Uterus (tissue), 3 donors: ENCODE measurements at regions not wholly inside any gene's neighbourhood (a gene's known extent, or its start where the extent isn't known, plus 50 kb on each side); places are given as distances from the start of the nearest gene placed in this dataset.

Experiments
- DNase-seq, 2 donors: peaks; one replicate each; pipeline ENCODE4 v3.0.0-alpha.2; 2019 to 2020
- H3K27ac ChIP-seq, 2 donors: fragments of 200-600 bp; sonication (generic); 1 replicate in 1 of 2; 2 replicates in 1 of 2; pipeline ENCODE4 v1.5.1; 2016 to 2018
- H3K27me3 ChIP-seq, 2 donors: fragments of 200-600 bp; sonication (generic); one replicate each; pipeline ENCODE4 v1.5.1; 2018 to 2019; ENCODE audit warnings: control low read depth in 1 of 2
- H3K36me3 ChIP-seq, 2 donors: fragments of 200-600 bp; sonication (generic); one replicate each; pipeline ENCODE4 v1.5.1; 2019; ENCODE audit warnings: control low read depth in 1 of 2
- H3K4me1 ChIP-seq, 2 donors: fragments of 200-600 bp; sonication (generic); one replicate each; pipeline ENCODE4 v1.5.1; 2018 to 2019; ENCODE audit warnings: control low read depth in 1 of 2
- H3K4me3 ChIP-seq, 2 donors: fragments of 200-600 bp; sonication (generic); 1 replicate in 1 of 2; 2 replicates in 1 of 2; pipeline ENCODE4 v1.5.1; 2018 to 2019; ENCODE audit warnings: mild to moderate bottlenecking in 1 of 2
- H3K9me3 ChIP-seq, 2 donors: fragments of 200-600 bp; sonication (generic); one replicate each; pipeline ENCODE4 v1.5.1; 2019; ENCODE audit warnings: control low read depth in 1 of 2
- POLR2A ChIP-seq, 2 donors: fragments of 450-650 bp; IDR thresholded peaks; one replicate each; pipeline ENCODE4 v1.6.1; 2016; ENCODE audit warnings: antibody characterized with exemption in 2 of 2, mild to moderate bottlenecking in 1 of 2, moderate library complexity in 1 of 2
- intact Hi-C: fragments of 100-400 bp; cut with DNase I; formaldehyde crosslinking; loops from one replicate; pipeline ENCODE4 v1.15.1; 2023; ENCODE audit warnings: low total_unique reads
- TF ChIP-seq, protein P1 (sequence below), 4 experiments: fragments of 200-600 bp in 2 of 4; fragments of 450-650 bp in 2 of 4; sonication (generic) in 2 of 4; IDR thresholded peaks; one replicate each; pipeline ENCODE4 v1.5.1; 2016 to 2019; ENCODE audit warnings: antibody characterized with exemption in 4 of 4, mild to moderate bottlenecking in 2 of 4, moderate library complexity in 1 of 4
- donor health status: DM: yes; HTN: yes; CAD: no.

DNA sequence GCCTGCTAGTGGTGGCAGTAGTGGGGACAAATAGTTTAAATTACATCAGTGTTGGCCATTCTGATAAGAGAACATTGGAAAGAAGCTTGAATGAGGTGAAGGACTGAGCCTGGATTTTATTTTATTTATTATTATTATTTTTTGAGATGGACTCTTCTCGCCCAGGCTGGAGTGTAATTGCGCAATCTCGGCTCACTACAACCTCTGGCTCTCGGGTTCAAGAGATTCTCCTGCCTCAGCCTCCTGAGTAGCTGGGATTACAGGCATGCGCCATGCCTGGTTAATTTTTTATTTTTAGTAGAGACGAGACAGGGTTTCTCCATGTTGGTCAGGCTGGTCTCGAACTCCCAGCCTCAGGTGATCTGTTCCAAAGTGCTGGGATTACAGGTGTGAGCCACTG is 739.4 kb downstream of the AACS start:
- no peak for DNase-seq
- intact Hi-C loops, result no loop called here
- Histone ChIP-seq H3K9me3 (no peaks in the 10 kb centered on the region), H3K27ac (no peak overlapping the region), H3K27me3 (no peaks in the 10 kb centered on the region), H3K4me3 (no peak overlapping the region), H3K36me3 (no peaks in the 10 kb centered on the region), H3K4me1 (no peaks in the 10 kb centered on the region)
- no peak for TF ChIP-seq POLR2A (IDR thresholded peaks at IDR 0.05)
- TF ChIP-seq, protein P1, sequence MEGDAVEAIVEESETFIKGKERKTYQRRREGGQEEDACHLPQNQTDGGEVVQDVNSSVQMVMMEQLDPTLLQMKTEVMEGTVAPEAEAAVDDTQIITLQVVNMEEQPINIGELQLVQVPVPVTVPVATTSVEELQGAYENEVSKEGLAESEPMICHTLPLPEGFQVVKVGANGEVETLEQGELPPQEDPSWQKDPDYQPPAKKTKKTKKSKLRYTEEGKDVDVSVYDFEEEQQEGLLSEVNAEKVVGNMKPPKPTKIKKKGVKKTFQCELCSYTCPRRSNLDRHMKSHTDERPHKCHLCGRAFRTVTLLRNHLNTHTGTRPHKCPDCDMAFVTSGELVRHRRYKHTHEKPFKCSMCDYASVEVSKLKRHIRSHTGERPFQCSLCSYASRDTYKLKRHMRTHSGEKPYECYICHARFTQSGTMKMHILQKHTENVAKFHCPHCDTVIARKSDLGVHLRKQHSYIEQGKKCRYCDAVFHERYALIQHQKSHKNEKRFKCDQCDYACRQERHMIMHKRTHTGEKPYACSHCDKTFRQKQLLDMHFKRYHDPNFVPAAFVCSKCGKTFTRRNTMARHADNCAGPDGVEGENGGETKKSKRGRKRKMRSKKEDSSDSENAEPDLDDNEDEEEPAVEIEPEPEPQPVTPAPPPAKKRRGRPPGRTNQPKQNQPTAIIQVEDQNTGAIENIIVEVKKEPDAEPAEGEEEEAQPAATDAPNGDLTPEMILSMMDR (IDR thresholded peaks at IDR 0.05), result no peak

DNA sequence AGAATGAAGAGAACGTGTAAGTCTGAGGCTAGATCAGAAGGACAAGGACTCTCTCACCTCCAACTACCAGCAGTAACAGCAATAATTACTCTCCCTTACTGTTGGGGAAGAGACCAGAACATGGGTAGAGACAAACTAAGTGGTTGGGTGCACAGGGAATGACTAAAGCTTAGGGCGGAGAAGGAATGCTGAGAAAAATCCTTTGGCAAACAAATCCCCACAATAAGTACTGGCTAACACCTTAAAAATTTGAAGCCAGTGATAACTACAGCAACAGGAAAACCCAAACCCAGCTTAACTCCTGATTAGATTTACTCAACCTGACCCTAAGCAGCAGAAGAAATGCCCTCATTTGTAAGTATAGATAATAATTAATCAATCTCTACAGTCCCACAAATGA is 759.0 kb downstream of the AACS start:
- no peak for DNase-seq
- H3K9me3 ChIP-seq, result no peaks in the 10 kb centered on the region

DNA sequence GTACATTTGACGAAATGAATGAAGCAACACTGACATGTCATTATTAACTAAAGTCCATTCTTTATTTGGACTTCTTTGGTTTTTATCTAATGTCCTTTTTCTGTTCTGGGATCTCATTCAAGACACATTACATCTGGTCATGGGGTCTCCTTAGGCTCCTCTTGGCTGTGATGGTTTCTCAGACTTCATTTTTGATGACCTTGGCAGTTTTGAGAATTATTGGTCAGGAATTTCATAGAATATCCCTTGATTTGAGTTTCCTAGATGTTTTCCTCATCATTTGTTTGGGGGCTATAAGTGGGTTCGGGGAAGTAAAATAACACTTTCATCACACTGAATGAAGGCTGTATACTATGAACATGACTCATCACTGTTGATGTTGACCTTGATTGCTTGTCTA is 770.6 kb downstream of the AACS start:
- intact Hi-C loops, result no loop called here
- Histone ChIP-seq H3K27ac (no peak overlapping the region), H3K9me3 (no peaks in the 10 kb centered on the region), H3K27me3 (no peaks in the 10 kb centered on the region), H3K36me3 (no peaks in the 10 kb centered on the region), H3K4me1 (no peaks in the 10 kb centered on the region), H3K4me3 (no peak overlapping the region)
- TF ChIP-seq POLR2A (IDR thresholded peaks at IDR 0.05), result no peak
- TF ChIP-seq, protein P1 (IDR thresholded peaks at IDR 0.05), result no peak
- DNase-seq, result no peak

More for the DNA sequence above, 759.0 kb downstream of the AACS start:
- no peak overlapping the region for H3K4me3 ChIP-seq
- TF ChIP-seq, protein P1 (IDR thresholded peaks at IDR 0.05), result no peak
- TF ChIP-seq POLR2A (IDR thresholded peaks at IDR 0.05), result no peak
- no peak overlapping the region for H3K27ac ChIP-seq
- H3K27me3 ChIP-seq, result no peaks in the 10 kb centered on the region
- intact Hi-C loops, result no loop called here
- no peaks in the 10 kb centered on the region for H3K4me1 ChIP-seq
- no peaks in the 10 kb centered on the region for H3K36me3 ChIP-seq

DNA sequence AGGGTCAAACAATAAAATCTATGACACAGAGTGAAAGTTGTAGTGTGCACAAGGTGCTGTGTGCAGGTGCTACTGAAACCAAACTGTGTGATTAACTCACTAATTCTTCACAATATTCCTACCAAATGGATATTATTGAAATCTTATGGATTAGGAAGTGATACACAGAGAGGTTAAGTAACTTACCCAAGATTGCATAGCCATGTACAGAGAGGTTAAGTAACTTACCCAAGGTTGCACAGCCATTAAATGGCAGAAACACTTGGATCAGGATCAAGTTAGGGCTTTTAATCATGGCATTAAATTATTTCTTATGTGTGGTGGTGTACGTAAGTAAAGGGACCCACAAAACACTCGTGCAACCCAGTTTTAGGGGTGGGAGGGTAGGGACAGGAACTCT is 771.4 kb downstream of the AACS start:
- Histone ChIP-seq H3K27ac (no peak overlapping the region), H3K36me3 (no peaks in the 10 kb centered on the region), H3K27me3 (no peaks in the 10 kb centered on the region), H3K4me1 (no peaks in the 10 kb centered on the region), H3K4me3 (no peak overlapping the region), H3K9me3 (no peaks in the 10 kb centered on the region)
- intact Hi-C loops, result no loop called here
- TF ChIP-seq POLR2A (IDR thresholded peaks at IDR 0.05), result no peak
- TF ChIP-seq, protein P1 (IDR thresholded peaks at IDR 0.05), result no peak
- no peak for DNase-seq

DNA sequence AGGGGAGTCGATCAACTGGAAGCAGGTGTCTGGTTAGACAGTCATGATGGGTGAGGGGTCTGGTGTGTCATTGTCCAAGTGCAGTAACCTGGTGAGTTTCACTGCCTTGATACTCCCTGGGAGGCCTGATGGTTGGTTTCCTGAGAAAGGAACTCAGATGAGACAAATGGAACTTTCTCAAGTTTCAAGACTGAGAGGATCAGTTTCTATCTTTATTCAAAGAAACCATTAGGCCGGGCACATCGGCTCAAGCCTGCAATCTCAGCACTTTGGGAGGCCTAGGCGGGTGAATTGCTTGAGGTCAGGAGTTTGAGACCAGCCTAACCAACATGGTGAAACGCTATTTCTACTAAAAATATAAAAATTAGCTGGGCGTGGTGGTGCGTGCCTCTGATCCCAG is 776.1 kb downstream of the AACS start:
- H3K4me1 ChIP-seq, result no peaks in the 10 kb centered on the region

More for the DNA sequence above, 776.1 kb downstream of the AACS start:
- no peak for TF ChIP-seq POLR2A (IDR thresholded peaks at IDR 0.05)
- TF ChIP-seq, protein P1 (IDR thresholded peaks at IDR 0.05), result no peak
- intact Hi-C loops, result no loop called here
- no peaks in the 10 kb centered on the region for H3K36me3 ChIP-seq
- H3K27me3 ChIP-seq, result no peaks in the 10 kb centered on the region
- no peaks in the 10 kb centered on the region for H3K9me3 ChIP-seq
- H3K4me3 ChIP-seq, result no peak overlapping the region
- H3K27ac ChIP-seq, result no peak overlapping the region
- DNase-seq, result no peak
